Nephron progenitor cell (in vitro differentiated cells): ENCODE measurements at regions not wholly inside any gene's neighbourhood (a gene's known extent, or its start where the extent isn't known, plus 50 kb on each side); places are given as distances from the start of the nearest gene placed in this dataset.

Experiments
- DNase-seq: peaks from one replicate; pipeline ENCODE4 v3.0.0; 2021
- H3K27ac Mint-ChIP-seq: 2 replicates; pipeline ENCODE4 v1.8.0; 2021; ENCODE audit warnings: mild to moderate bottlenecking, moderate library complexity, mixed read lengths
- H3K27me3 Mint-ChIP-seq: 2 replicates; pipeline ENCODE4 v1.8.0; 2021; ENCODE audit warnings: mild to moderate bottlenecking, low read depth, mixed read lengths; ENCODE audit not compliant: poor library complexity
- H3K36me3 Mint-ChIP-seq: 2 replicates; pipeline ENCODE4 v1.8.0; 2021; ENCODE audit warnings: low read depth, mixed read lengths
- H3K4me1 Mint-ChIP-seq: 2 replicates; pipeline ENCODE4 v1.8.0; 2021; ENCODE audit warnings: mixed read lengths
- H3K4me3 Mint-ChIP-seq: 2 replicates; pipeline ENCODE4 v1.8.0; 2021; ENCODE audit warnings: mild to moderate bottlenecking, moderate library complexity, mixed read lengths
- H3K9me3 Mint-ChIP-seq: 2 replicates; pipeline ENCODE4 v1.8.0; 2021; ENCODE audit warnings: mild to moderate bottlenecking, moderate library complexity, mixed read lengths
- CTCF ChIP-seq: fragments of 200-600 bp; sonication (generic); IDR thresholded peaks from 2 replicates; pipeline ENCODE4 v1.5.0; 2021; ENCODE audit warnings: antibody characterized with exemption

- peak; percentile 39 for TF ChIP-seq CTCF
- Mint-ChIP-seq H3K27me3 (no peaks in the 10 kb centered on the region), H3K4me1 (peaks cover 57% of the 10 kb centered on the region), H3K9me3 (no peaks in the 10 kb centered on the region), H3K36me3 (no peaks in the 10 kb centered on the region), H3K27ac (no peak overlapping the region), H3K4me3 (no peak overlapping the region)
- DNase-seq = peak; percentile 37
These were observed 582.7 kb upstream of the PSMD7 start for GRCh38 chr16:73713778-73714495.

GRCh38 chr16:73713251-73713650 lies 583.4 kb upstream of the PSMD7 start:
- no peak for DNase-seq
- TF ChIP-seq CTCF = no peak
- Mint-ChIP-seq H3K36me3 (no peaks in the 10 kb centered on the region), H3K27me3 (no peaks in the 10 kb centered on the region), H3K9me3 (no peaks in the 10 kb centered on the region), H3K27ac (no peak overlapping the region), H3K4me1 (peaks cover 60% of the 10 kb centered on the region), H3K4me3 (no peak overlapping the region)

- Mint-ChIP-seq H3K27ac (peak overlapping the region; percentile 79), H3K27me3 (peaks cover 3% of the 10 kb centered on the region), H3K4me1 (peaks cover 58% of the 10 kb centered on the region), H3K36me3 (no peaks in the 10 kb centered on the region), H3K9me3 (peaks cover under 1% of the 10 kb centered on the region), H3K4me3 (no peak overlapping the region)
- TF ChIP-seq CTCF = no peak
- DNase-seq = peak; percentile 10
These were observed 585.1 kb upstream of the PSMD7 start for GRCh38 chr16:73711406-73712080.

GRCh38 chr16:73710526-73710925 lies 586.1 kb upstream of the PSMD7 start:
- peak overlapping the region; percentile 8 for H3K27ac Mint-ChIP-seq

GRCh38 chr16:73707863-73708262 lies 588.8 kb upstream of the PSMD7 start:
- Mint-ChIP-seq H3K36me3 (peaks cover 3% of the 10 kb centered on the region), H3K27me3 (peaks cover 3% of the 10 kb centered on the region), H3K9me3 (peaks cover 18% of the 10 kb centered on the region), H3K27ac (no peak overlapping the region), H3K4me1 (peaks cover 47% of the 10 kb centered on the region), H3K4me3 (no peak overlapping the region)
- DNase-seq = no peak
- TF ChIP-seq CTCF = no peak

More at GRCh38 chr16:73710526-73710925, 586.1 kb upstream of the PSMD7 start:
- no peak overlapping the region for H3K4me3 Mint-ChIP-seq
- peak; percentile 21 for DNase-seq
- peaks cover 7% of the 10 kb centered on the region for H3K9me3 Mint-ChIP-seq
- no peaks in the 10 kb centered on the region for H3K36me3 Mint-ChIP-seq
- peaks cover 50% of the 10 kb centered on the region for H3K4me1 Mint-ChIP-seq
- no peak for TF ChIP-seq CTCF
- H3K27me3 Mint-ChIP-seq = peaks cover 3% of the 10 kb centered on the region
